ENCODE measurements at regions not wholly inside any gene's neighbourhood (a gene's known extent, or its start where the extent isn't known, plus 50 kb on each side); places are given as distances from the start of the nearest gene placed in this dataset.
"Not testable (repeated sequence)": the region's sequence is repeated elsewhere in the genome, so short reads cannot be mapped to it uniquely, and the experiment has no call there.

GRCh38 chr12:31822761-31823160 is 93.9 kb upstream of the AMN1 start:
- DNase-seq (ENCODE audit: low spot score), result no peak
- no peak for FAIRE-seq

GRCh38 chr12:31821484-31821883 is 92.7 kb upstream of the AMN1 start:
- FAIRE-seq, result no peak
- no peak for DNase-seq (ENCODE audit: low spot score)

GRCh38 chr12:31820832-31821231 is 92.0 kb upstream of the AMN1 start:
- FAIRE-seq (no peak), DNase-seq (ENCODE audit: low spot score) (no peak)

DNA sequence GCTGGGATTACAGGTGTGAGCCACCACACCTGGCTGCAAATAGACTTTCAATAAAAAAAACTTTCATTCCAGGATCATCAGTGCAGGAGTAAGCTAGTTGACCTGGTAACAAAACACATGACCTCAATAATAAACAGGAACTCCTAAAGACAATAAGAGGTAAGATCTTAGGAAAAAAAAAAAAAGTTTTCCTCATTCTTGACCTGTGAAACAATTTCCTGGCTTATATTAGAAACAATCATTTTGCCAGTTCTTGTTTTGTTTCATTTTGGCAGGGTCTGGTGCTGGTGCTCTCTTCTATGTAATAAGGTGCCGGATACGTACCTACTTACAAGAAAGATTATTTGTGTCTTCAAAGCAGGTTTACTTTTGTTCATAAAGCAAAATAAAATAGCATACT is 90.6 kb upstream of the AMN1 start:
- DNase-seq (ENCODE audit: low spot score), result no peak
- FAIRE-seq, result no peak

DNA sequence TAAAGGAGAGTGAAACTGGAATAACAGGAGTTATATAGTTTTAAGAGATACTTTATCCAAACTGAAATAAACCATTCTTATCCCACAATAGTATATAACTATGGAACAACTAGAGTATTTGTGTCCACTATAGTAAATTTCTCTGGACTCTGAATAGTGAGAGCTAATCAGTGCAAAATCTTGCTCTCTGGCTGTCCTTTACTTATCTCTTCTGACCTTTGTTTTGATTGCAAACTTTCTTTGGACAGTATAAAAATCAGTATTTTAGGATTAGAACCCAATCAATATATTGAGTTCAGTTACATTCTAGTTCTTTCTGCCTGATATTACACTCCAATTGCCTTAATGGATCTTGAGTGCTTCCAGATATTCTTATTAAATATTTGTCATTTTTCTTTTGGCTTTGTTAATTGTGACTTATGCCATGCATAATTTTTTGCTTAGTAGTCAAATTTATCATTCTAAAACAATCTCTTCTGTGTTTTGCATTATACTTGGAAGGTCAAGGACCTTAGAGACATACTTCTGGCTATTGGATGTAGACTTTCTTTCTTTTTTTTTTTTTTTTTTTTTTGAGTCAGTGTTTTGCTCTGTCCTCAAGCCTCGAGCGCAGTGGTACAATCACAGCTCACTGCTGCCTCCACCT is 89.9 kb upstream of the AMN1 start:
- DNase-seq (ENCODE audit: low spot score), result no peak
- no peak for FAIRE-seq

- no peak for DNase-seq (ENCODE audit: low spot score)
- no peak for FAIRE-seq
Observed at GRCh38 chr12:31817120-31817519, 88.3 kb upstream of the AMN1 start.

GRCh38 chr12:31815096-31815495 is 86.3 kb upstream of the AMN1 start:
- no peak for DNase-seq (ENCODE audit: low spot score)
- FAIRE-seq, result no peak

GRCh38 chr12:31813305-31813704 is 84.5 kb upstream of the AMN1 start:
- no peak for DNase-seq (ENCODE audit: low spot score)
- no peak for FAIRE-seq

GRCh38 chr12:31807773-31808097 is 78.9 kb upstream of the AMN1 start:
- DNase-seq (ENCODE audit: low spot score) (no peak), FAIRE-seq (no peak)

DNA sequence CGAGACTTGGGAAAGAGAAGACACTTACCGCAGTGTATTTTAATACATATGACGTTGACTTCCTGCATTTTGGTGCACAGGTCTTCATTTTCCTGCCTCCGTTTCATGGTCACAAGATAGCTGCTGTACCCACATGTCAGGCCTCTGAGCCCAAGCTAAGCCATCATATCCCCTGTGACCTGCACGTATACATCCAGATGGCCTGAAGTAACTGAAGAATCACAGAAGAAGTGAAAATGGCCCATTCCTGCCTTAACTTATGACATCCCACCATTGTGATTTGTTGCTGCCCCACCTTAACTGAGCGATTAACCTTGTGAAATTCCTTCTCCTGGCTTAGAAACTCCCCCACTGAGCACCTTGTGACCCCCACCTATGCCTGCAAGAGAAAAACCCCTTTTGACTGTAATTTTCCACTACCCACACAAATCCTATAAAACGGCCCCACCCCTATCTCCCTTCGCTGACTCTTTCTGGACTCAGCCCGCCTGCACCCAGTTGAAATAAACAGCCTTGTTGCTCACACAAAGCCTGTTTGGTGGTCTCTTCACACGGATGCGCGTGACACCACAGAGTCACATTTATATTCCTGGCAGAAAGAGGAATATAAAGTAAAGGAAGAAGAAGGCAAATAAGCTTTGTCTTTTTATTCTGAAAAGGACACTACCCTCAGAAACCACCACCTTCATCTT is 78.4 kb upstream of the AMN1 start:
- FAIRE-seq, result not testable (repeated sequence)

DNA sequence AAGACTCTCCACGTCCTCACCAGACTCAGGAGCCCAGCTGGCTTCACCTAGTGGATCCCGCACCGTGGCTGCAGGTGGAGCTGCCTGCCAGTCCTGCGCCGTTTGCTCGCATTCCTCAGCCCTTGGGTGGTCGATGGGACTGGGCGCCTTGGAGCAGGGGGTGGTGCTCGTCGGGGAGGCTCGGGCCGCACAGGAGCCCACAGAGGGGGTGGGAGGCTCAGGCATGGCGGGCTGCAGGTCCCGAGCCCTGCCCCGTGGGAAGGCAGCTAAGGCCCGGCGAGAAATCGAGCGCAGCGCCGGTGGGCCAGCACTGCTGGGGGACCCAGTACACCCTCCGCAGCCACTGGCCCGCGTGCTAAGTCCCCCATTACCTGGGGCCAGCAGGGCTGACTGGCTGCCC is 76.9 kb upstream of the AMN1 start:
- not testable (repeated sequence) for DNase-seq (ENCODE audit: low spot score)

More for the DNA sequence above, 78.4 kb upstream of the AMN1 start:
- DNase-seq (ENCODE audit: low spot score), result not testable (repeated sequence)

DNA sequence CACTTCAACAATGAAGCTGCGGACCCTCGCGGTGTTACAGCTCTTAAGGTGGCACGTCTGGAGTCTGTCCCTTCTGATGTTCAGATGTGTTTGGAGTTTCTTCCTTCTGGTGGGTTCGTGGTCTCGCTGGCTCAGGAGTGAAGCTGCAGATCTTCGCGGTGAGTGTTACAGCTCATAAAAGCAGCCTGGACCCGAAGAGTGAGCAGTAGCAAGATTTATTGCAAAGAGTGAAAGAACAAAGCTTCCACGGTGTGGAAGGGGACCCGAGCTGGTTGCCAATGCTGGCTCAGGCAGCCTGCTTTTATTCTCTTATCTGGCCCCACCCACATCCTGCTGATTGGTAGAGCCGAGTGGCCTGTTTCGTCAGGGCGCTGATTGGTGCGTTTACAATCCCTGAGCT is 75.9 kb upstream of the AMN1 start:
- DNase-seq (ENCODE audit: low spot score); FAIRE-seq: not testable (repeated sequence)

More for the DNA sequence above, 76.9 kb upstream of the AMN1 start:
- FAIRE-seq, result not testable (repeated sequence)

- DNase-seq (ENCODE audit: low spot score), result no peak
- FAIRE-seq, result no peak
Observed at GRCh38 chr12:31804185-31804504, 75.3 kb upstream of the AMN1 start.

DNA sequence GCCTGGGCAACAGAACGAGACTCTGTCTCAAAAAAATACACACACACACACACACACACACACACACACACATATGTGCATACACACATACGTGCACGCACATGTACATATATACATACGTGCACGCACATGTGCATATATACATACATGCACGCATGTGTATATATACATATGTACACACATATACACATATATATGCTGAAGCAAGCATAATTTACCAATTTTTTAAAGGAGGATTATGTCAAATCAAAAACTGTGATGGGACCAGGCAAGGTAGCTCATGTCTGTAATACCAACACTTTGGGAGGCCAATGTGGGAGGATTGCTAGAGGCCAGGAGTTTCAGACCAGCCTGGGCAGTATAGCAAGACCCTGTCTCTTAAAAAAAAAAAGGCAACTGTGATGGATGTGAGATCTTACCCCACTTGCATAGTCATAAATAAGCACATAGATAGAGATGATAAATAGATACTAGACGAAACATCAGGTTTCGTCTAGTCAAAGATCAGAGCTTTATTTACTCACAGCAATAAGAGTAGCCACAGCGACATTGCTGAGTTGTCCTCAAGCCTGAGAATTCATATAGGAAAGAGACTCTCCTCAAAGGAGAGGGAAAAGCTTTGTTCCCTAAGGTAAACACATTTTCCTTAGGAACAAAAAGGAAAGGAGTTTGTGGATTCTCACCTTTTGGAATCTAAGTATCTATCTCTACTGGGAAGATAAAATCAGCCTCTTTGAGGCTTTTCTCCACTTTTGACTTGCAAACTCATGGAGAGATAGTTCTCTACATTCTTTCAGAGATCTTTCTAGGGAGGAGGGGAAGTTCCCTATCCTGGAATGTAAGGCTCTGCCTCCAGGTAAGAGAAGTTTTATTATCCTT is 74.7 kb upstream of the AMN1 start:
- FAIRE-seq (peak; percentile 87), DNase-seq (ENCODE audit: low spot score) (no peak)

DNA sequence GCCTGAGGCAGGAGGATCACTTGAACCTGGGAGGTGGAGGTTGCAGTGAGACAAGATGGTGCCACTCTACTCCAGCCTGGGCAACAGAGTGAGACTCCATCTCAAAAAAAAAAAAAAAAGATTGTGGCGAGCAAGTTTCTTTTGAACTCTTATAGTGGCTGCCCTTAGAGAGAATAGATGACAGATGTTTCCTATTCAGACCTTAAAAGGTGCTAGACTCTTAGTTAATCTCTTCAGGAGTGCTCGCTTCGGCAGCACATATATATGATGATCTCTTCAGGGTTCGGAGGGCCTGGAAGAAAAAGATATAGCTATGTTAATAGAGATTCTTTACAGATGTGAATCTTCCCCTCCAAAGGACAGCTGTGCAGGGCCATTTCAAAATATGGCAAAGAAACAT is 73.1 kb upstream of the AMN1 start:
- FAIRE-seq (no peak), DNase-seq (ENCODE audit: low spot score) (no peak)

DNA sequence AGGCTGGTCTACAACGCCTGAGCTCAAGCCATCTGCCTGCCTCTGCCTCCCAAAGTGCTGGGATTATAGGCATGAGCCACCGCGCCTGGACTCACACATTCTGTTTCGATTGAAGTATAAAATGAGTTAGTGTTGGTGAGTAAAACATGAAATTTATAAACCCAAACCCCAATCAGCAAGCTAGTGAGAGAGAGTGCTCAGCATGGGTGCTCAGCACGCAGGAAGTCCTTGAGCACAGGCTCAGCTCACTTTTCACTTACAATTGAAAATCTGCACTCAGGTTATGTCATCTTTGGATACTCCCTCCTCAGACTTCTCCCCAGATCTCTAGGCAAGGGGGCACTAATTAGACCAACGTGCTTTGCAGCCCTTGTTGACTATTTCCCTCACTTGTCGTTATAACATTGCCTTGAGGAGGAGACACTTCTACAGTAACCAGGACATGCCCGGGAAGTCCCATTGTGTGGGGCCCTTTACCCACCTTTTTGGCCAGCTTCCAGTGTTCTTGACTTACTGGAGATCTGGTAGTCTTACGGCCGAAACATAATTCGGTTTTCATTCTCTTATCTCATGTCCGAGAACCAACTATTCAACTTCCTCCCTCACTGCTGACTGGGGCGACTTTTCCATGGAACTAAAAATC is 68.5 kb upstream of the AMN1 start:
- FAIRE-seq, result no peak
- no peak for DNase-seq (ENCODE audit: low spot score)

- DNase-seq (ENCODE audit: low spot score) (no peak), FAIRE-seq (no peak)
Observed at GRCh38 chr12:31796270-31796951, 67.6 kb upstream of the AMN1 start.

DNA sequence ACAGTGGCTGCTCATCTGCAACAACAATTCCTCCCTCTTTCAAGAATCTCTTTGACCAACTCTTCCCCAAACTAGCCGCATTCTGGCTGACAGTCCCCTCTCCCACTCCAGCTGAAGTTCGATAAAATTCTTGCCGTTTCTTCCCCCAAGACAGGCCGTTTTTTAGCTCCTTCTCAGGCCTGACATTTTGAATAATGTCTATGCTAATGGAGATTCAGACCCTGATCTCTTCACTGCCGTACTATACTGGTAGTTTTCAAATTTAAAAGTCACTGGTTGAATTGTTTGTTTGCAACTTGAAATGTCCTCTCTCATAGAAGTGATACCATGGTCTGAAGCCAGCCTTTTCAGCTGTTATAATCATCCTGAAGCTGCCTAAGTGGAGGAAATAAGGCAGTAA is 65.9 kb upstream of the AMN1 start:
- DNase-seq (ENCODE audit: low spot score), result no peak
- FAIRE-seq, result no peak

- not testable (repeated sequence) for DNase-seq (ENCODE audit: low spot score)
- peak; percentile 79 for FAIRE-seq
Observed at GRCh38 chr12:31791265-31791664, 62.4 kb upstream of the AMN1 start.

DNA sequence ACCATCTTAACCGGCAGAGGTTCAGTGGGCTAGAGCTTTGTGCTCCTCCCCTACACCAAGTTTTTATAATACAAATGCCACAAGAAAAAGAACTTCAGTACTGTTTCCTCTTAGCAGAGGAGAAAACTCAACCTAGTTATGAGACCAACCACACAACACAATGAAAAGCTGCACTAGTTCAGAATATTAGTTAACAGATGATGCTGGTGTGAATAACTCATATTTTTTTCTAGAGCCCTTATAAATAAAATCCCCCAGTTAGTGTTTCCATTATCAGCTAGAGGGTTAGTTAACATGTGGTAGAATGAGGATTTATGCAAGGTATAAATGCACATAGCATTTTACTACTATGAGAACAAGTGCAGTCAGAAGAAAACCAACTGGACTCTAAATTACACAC is 61.9 kb upstream of the AMN1 start:
- no peak for FAIRE-seq
- DNase-seq (ENCODE audit: low spot score), result no peak

DNA sequence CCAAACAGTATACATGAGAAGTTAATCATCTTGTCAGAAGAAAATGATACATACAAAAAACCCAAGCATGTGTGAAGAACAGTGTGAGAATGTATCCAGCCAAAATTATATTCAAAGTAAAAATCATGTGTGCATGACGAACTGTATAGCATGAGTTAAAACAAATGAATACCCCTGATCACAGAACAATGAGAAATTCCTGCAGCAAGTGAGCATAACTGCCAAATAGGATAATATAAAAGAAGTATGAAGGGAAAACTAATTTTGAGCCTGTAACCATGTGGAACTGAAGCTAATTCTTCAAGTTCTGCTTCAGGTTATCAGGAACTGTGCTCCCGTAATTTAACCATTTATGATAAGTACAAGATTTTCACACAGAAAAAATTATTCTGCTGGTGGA is 56.5 kb upstream of the AMN1 start:
- FAIRE-seq, result no peak

More for the DNA sequence above, 56.5 kb upstream of the AMN1 start:
- no peak for DNase-seq (ENCODE audit: low spot score)

Measured in urothelium cell line (cell line).